SU-DHL-6 (cell line): ENCODE measurements at regions not wholly inside any gene's neighbourhood (a gene's known extent, or its start where the extent isn't known, plus 50 kb on each side); places are given as distances from the start of the nearest gene placed in this dataset.

Source experiments
- EZH2phosphoT487 ChIP-seq: fragments of 200-600 bp; sonication (generic), shearing (Covaris generic); conservative IDR thresholded peaks from 2 replicates; pipeline ENCODE4 v1.6.1; 2018; ENCODE audit warnings: mild to moderate bottlenecking, antibody characterized with exemption, low read length, moderate library complexity, mixed read lengths
- TF ChIP-seq, protein P1 (sequence below): fragments of 200-600 bp; sonication (generic); IDR thresholded peaks from one replicate; pipeline ENCODE4 v1.5.1; 2017; ENCODE audit warnings: antibody characterized with exemption, mild to moderate bottlenecking, low read length, moderate library complexity; ENCODE audit not compliant: insufficient read depth, poor library complexity, severe bottlenecking

DNA sequence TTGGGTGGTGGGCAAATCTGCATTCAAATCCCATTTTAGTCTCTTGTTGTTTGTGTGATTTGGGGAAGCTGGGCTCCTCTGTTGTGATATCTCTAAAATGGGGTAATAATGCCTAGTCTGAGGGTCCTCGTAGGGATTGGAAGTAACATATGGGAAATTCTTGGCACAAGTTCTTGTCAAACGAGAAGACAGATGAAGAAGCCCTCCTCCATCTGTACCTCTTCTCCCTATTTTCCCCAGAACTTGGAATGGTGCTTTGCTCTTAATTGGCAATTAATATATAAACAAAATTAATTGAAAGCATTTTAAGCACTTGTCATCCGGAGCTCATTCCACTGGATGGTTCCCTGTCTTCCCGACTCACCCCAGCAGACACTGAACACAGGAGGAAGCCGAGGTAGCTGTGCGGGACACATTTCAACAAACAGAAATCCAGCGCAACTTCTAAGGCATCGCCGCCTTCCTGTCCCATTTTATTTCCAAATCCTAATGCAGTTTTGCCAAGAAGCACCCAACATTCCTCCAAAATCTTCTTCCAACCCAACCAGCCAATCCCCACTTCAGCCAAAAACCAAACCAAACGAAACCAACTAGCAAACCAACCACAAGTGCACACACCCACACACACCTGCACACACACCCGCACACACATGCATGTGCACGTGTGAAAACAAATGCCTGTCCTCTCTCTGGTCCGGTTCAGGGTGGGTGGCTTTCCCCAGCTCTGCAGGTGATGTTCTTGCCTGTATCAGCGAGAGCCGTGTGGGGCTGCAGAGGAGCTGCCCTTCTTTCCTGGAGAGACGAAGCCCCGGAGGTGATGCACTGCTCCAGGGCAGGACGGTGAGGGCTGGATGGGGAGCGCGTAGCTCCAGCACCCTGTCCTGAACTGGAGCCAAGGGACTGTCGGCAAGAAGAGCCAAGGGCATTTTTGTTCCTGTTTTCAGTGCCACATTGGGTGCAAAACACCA lies 100.8 kb upstream of the B3GAT1 start:
- TF ChIP-seq, protein P1, sequence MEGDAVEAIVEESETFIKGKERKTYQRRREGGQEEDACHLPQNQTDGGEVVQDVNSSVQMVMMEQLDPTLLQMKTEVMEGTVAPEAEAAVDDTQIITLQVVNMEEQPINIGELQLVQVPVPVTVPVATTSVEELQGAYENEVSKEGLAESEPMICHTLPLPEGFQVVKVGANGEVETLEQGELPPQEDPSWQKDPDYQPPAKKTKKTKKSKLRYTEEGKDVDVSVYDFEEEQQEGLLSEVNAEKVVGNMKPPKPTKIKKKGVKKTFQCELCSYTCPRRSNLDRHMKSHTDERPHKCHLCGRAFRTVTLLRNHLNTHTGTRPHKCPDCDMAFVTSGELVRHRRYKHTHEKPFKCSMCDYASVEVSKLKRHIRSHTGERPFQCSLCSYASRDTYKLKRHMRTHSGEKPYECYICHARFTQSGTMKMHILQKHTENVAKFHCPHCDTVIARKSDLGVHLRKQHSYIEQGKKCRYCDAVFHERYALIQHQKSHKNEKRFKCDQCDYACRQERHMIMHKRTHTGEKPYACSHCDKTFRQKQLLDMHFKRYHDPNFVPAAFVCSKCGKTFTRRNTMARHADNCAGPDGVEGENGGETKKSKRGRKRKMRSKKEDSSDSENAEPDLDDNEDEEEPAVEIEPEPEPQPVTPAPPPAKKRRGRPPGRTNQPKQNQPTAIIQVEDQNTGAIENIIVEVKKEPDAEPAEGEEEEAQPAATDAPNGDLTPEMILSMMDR, result no peak
- TF ChIP-seq EZH2phosphoT487, result no peak
